MM.1S (cell line): ENCODE measurements at regions not wholly inside any gene's neighbourhood (a gene's known extent, or its start where the extent isn't known, plus 50 kb on each side); places are given as distances from the start of the nearest gene placed in this dataset.

Source experiments
- EZH2 ChIP-seq: fragments of 300-600 bp; sonication (generic); optimal IDR thresholded peaks from 2 replicates; pipeline ENCODE3; 2017; ENCODE audit warnings: low read depth, mild to moderate bottlenecking, antibody characterized with exemption, low read length, mixed read lengths
- TF ChIP-seq, protein P1 (sequence below): fragments of 300-600 bp; sonication (generic); IDR thresholded peaks from 2 replicates; pipeline ENCODE4 v1.5.1; 2016; ENCODE audit warnings: antibody characterized with exemption, low read length, mixed read lengths

- TF ChIP-seq EZH2 = no peak
- TF ChIP-seq, protein P1, sequence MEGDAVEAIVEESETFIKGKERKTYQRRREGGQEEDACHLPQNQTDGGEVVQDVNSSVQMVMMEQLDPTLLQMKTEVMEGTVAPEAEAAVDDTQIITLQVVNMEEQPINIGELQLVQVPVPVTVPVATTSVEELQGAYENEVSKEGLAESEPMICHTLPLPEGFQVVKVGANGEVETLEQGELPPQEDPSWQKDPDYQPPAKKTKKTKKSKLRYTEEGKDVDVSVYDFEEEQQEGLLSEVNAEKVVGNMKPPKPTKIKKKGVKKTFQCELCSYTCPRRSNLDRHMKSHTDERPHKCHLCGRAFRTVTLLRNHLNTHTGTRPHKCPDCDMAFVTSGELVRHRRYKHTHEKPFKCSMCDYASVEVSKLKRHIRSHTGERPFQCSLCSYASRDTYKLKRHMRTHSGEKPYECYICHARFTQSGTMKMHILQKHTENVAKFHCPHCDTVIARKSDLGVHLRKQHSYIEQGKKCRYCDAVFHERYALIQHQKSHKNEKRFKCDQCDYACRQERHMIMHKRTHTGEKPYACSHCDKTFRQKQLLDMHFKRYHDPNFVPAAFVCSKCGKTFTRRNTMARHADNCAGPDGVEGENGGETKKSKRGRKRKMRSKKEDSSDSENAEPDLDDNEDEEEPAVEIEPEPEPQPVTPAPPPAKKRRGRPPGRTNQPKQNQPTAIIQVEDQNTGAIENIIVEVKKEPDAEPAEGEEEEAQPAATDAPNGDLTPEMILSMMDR = no peak
Measured at GRCh38 chr3:34534013-34534412, 735.6 kb downstream of the PDCD6IP start.
